GM03348 (cell line): ENCODE measurements at regions not wholly inside any gene's neighbourhood (a gene's known extent, or its start where the extent isn't known, plus 50 kb on each side); places are given as distances from the start of the nearest gene placed in this dataset.

Experiments used
- DNase-seq: peaks from one replicate; pipeline ENCODE4 v3.0.0; 2012; ENCODE audit warnings: low spot score

DNA sequence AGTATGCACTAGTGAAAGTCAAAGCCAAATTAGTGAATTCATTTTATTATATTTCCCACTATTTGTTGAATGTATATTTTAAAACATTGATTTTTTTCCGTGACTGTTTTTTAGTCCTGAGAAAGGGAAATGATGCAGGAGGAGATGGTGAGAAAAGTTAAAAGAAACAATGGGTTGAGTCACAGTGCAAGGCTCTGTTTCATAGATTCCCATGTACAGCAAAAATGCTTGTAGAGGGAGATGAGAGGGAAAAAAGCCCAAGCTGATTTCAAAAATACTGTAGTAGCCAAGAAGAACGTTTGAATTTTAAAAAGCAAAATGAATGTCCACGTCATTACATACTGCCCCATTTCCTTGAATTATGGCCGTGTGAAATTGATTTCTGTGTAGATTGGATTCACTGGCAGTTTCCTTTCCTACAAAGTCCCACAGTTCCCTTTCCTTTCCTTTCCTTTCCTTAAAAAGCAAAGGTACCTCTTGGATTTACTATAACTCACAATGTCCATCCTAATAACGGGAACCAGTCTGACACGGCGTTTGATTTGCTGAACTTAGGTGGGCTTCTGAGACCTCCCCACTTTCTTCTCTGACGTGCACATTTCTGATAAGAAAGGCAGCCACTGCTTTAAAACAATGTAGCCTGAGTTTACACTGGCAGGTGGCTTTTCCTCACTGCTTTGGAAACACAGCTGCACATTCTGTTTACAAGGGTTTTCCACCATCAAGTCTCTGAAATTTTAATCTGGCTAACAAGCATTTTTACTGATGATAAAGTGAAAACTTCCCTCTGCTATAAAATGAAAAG, 63.7 kb downstream of the SPCS3 start:
- peak; percentile 40 for DNase-seq

DNA sequence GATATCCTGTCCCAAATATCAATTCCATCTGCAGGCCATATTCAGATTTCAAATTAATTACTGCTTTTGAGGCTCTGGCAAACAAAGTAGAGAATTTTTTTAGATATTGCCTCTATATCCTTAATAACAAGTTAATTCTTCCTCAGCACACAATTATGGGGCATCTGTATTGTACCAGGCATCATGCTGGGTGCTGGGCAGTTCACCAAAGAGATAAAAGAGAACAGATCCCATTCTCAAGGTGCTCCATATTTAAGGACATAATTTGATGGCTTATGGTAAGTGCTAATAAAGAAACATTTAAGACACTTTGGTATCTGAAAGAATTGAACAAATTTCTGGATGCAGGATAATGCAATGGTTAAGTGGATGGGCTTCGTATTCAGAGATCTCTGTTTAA, 65.8 kb downstream of the SPCS3 start:
- no peak for DNase-seq

DNA sequence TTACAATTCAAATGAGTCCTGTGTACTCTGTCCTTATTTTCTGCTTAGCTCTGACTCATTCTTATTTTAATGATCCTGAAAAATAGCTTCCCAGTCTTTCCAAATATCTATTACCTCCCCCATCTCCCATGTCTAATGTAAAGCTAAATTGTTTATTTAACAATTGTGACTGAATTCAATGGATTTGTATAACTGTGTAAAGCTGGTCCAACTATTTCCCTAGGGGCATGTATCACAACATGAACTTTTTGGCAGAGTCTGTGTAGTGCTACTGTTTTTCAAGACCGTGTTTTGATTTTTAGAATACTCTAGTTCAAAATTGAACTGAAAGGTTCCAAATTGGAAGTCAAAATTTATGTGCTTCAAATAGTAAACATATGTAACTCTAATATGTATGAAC, 67.8 kb downstream of the SPCS3 start:
- no peak for DNase-seq

DNA sequence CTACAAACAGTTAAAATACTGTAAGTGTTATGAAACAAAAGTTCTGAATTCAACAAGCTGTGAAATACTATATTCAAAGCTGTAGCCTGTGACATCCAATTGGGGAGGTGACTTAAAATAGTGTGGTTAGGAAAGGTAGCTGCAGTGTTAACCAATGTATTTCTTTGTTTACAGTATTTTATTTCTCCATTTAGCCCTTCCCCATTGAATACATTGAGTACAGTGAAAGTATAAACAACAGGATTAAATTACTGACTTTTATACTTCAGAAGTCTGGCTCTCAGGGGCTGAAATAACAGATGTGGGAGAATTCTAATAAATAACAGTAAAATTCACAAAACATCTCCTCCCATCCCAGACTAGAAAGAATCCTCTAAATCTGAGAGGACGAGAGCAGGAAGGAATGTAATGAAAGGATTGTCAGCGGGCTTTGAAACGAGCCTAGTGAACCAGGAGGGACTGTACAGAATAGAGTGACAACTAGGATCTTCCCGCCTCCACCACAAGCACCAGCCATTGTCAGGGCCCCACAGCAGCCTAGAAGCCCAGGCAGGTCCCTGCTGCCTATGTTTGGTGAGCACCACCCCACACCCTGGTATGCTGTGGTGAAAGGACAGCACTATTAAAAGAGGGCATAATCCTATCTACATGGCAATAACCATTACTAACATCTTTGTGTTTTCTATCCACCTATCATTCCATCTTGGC, 73.7 kb downstream of the SPCS3 start:
- peak; percentile 15 for DNase-seq

DNA sequence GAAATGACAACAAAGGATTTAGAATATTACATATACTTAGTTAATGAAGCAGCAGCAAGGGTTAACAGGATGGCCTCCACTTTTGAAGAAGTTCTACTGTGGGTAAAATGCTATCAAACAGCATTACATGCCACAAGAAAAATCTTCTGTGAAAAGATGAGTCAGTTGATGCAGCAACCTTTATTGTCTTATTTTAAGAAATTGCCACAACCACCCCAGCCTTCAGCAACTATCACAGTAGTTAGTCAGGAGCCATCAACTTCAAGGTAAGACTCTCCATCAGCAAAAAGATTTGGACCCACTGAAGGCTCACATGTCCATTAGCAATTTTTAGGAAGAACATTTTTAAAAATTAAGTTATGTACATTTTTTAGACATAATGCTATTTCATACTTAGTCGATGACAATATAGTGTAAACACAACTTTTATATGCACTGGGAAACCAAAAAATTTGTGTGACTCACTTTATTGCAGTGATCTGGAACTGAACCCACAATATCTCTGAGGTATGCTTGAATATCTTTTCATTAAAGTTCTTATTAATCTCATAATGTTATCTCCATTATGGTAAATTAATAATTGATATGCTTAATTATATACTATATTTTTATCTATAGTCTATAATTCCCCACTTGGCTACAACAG, 81.2 kb downstream of the SPCS3 start:
- peak; percentile 36 for DNase-seq

DNA sequence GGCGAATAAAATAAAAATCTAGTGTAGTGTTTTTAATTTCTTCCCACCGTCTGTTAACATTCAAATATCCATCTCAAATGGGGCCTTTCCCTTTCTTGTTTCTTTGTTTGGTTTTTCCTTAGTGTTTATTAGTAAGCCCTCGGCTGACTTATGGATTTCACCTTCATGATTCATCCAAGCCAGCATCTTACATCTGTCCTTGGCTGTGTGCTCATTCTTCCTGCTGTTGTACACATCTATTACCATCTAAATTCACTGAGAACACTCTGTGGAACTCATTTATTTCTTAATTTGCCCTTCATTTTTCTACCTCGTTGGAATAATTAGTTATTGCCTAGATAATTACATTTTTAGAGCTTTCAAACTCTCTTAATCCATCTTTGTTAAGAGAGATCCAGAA, 84.9 kb downstream of the SPCS3 start:
- DNase-seq = peak; percentile 13

DNA sequence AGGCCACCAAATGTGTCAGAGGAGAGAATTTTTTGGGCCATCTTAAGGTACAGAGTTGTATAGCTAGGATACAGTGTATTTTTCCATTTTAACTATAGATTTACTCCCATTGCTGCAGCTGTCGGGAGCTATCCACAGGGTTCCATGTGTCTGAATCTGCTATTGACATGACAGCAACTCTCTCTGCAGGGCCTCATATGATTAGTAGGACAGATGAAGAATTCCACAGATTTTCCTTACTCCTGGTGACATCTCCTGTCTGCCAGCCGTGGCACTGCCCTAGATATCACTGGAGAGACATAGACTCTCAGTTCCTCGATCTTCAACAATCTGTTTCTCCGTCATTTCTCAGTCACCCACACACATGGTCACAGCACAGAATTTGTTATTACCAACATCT, 86.5 kb downstream of the SPCS3 start:
- DNase-seq = no peak

DNA sequence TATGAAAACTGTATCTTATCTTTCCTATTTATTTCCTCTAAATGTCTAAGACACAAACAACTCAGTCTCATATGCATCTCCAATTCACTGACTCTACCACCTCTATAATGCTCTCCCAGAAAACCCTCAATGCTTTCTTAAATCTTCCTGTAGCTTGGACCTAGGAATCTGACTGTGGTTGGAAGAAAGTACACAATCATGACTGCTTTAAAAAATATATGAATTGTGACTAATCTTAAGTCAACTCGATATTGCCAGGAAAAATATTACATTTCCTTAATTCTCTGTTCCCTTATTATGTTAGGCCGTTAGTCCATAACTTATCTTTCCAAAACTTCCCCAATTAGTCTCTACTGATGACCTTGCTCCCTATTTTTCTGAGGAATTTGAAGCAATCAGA, 87.0 kb downstream of the SPCS3 start:
- no peak for DNase-seq

DNA sequence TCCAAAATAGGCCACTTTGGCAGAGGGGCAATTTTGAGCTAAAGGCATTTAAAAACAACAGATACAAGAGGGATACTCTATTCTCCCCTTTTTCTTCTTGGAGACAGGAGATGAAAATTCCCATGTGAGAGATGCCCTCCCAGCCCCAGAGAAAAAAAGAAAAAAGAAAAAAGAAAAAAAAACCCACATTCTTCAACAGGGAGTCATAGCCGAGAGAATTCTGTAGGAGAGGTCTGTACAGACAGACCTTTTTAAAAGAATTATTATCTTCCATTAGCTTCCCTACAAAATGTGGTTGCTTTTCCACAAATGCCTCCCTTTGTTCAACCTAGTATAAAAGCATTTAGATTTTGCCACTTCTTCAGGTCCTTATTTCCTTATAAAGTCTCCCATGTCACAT, 89.9 kb downstream of the SPCS3 start:
- peak; percentile 31 for DNase-seq

DNA sequence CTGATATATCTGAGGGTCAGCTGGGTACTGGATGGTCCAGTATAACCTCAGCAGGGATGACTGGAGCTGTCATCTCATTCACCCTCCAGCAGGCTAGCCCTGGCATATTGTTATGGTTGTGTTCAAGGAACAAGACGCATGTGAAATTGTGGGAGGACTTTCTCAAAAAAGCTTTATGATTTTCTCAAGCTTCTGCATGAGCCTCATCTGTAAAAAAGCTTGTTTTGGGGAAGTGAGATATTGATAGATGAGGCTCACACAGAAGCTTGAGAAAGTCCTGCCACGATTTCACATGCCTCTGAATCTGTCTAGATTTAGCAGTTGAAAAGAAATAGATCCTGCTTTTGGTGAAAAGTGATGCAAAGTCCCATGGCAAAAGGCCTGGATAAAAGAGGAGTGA, 93.4 kb downstream of the SPCS3 start:
- no peak for DNase-seq

DNA sequence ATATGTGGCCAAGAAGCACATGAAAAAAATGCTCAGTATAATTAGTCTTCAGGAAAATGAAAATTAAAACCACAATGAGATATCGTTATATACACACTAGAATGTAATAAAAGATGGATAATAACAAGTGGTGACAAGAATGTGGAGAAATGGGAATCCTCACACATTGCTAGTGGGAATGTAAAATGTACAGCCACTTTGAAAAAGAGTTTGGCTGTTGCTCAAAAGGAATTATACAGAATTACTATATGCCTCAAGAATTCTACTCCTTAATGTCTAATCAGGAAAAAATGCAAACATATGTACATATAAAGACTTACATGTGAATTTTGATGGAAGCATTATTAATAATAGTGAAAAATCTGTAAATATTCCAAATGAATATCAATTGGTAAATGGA, 102.2 kb downstream of the SPCS3 start:
- no peak for DNase-seq

DNA sequence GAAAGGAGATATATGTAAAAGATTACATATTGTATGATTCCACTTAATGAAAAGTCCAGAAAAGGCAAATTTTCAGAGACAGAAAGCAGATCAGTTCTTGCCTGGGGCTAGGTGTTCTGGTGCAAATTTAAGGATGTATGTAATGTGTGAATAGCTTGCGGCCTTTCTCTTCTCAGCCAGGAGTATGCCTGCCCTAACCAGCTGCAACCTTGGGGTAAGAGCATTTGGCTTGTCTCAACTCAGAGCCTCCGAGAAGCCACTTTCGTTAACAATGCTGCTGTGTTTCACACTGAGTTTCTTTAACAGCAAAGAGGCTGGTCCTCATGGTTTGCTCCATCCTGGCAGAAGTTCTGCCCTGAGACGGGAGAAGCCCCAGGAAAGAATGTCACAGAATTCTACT, 102.7 kb downstream of the SPCS3 start:
- no peak for DNase-seq

DNA sequence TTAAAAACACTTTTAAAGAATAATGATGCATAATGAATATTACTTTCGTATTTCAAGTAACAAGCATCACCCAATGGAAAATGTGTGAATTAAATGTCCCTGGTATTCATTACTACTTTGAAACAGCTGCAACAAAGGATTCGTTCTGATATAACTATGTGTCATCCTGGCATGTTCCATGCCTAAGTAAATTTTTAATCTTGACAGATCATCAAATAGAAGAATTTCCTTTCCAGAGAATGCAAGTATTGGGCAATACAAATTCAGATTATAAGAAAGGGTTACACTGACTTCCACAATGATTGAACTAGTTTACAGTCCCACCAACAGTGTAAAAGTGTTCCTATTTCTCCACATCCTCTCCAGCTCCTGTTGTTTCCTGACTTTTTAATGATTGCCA, 105.3 kb downstream of the SPCS3 start:
- DNase-seq = peak; percentile 31

DNA sequence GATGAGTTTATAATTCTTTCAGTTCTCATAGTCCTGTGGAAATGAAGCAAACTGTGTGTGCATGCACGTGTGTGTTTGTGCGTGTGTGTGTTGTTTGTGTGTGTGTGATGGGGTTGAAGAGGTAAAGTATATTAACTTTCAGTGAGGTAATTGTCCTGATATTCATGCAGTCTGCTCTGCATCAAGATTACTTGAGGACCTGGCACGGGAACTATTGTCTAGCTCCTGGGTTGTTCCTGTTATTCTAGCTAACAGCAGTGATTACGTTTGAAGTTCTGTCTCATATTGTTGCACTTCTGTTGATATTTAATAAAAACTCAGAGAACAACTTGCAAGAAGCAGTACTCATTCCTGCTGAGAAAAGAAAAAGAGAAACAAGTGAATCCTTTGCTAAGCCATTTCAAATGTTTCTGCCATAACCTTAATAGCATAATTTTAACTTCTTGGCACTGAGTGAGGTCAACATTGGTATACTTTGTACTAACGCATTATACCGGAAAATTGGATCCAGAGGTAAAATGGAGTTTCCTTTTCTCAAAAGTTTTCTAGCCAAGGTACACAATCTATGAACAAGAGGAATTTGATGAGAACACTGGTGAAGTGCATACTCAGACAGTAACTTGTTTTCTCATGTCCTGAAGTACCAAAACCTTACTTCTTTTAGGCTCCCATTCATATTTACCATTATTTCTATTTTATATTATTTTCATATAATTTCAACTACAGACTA, 113.2 kb downstream of the SPCS3 start:
- DNase-seq = no peak

DNA sequence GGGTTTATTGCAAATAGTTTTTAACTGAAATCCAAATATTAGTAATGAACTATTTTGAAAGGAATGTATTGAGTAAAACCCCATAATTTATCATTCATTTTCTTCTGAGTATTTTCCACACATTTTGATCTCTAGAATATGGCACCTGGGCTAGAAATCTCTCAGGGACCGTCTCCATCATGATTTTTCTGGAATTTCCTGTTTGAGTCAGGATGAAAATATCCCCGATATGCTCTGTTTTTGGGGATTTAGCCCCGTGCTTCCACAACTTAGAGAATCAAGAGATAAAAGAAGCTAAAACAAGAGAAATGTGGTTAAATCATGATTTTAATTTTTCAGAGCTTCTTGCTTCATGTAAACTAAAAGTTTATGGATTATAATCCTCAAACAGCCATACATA, 114.2 kb downstream of the SPCS3 start:
- DNase-seq = no peak

DNA sequence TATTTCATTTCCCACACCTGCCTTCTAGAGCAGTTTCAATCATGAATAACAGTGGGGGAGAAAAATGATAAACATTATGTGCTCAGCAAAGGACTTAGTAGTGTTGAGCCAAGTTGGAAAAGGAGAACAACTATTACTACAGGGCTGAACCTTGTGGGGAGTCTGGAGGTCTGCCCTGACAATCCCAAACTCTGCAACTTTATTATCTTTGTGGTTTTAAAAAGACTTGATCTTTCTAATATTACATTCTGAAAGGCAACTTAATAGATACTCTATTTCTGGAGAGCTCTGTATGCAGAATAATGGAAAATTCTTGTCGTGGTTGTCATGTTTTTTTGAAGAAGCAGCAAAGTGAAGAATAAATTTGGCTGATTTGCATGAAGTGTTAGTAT, 116.1 kb downstream of the SPCS3 start:
- DNase-seq = no peak

DNA sequence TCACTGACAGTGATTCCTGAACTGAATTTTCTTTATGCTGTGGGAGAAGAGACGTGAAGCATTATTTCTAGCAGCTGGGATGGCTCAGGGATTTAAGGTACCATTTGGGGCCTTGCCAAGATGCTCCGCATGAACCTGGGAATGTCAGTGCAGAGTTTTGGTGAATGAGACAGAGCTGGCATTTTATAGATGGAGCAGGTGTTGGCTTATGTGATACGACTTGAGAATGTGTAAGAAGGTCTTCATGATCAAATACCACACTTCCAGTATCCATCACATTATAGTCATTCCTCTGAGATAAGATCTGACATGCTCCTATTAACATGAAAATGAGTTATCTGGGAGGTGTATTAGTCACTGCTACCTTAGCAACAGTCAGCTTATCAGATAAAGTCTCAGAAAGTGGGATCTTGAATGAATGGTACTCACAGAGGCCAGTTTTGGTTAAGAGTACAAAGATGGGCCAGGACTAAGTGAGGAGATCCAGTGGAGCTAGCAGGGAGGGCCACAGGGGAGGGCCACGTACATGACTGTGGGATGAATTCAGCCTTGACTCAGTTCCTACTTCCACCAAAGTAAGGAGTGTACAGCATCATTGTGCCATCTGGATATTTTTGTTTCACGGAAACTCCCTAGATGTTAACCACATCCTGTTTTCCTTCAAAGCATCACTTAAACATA, 116.7 kb downstream of the SPCS3 start:
- DNase-seq = peak; percentile 25

DNA sequence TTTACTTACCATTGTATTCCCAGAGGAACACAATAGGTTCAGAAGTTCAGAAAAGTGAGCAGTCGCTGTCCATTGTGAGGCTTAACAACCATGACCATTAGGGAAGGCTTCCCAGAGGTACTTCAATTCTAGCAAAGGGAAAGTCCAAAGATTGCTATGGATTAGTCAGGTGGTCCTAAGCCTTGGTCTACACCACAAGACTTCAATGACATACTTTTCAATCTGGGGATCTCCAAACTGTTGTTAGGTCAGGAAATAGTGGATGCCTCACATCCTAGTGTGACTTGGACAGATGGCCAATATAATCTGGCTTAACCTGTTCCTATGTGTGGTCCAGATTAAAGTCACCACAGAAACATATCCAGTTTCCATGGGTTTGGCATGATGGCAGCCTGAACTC, 118.0 kb downstream of the SPCS3 start:
- DNase-seq = no peak

DNA sequence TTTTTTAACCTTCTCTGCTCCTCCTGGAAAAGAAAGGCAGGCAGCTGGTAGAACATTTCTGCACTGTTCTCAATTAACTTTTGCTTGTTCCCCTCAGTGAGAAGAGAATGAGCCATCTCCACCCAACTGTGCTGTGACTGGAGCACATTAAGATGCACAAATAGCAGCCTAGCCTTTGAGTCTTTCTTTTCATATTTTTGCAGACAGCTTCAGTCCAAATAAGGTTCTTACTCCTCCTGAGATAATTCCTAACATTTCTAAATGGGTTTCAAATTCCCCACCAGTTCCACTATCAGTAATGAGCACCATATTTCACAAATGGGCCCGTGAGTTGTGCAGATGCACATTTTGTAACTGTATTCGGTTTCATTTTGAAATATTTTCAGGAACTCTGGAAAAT, 118.6 kb downstream of the SPCS3 start:
- peak; percentile 9 for DNase-seq

DNA sequence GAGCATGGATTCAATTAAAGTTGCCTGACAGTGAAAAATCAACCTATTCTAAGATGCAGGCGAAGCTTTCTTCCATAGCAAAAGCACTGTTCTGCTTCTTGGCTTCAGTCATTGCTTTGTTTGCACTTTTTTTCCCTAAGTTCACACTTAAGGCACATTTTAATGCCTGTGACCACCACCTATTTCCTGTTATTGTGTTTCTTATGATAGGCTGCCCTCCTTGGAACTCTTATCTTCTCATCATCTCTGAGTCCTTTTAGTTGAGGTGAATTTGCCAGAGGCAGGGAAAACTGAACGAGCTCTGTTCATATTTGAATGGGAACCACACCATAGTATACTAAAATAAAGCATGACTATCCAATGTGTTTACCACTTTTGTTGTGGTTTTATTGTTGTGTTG, 119.8 kb downstream of the SPCS3 start:
- no peak for DNase-seq

DNA sequence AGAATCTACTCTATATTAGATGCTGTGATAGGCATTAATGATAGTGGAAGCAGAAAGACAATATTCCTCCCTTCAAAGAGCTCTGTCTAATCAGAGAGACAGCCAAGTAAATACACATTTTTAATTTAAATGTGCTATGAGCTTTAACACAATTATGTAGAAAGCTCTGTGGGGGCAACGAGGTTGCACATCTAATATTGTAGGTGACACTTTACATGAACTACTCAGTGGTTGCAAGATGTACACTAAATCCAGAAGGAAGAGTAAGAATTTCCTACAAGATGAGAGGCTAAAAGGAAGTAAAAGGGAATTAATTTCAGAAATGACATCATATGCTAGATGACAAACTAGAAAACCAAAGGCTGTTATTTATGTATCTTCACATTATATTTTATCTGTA, 120.9 kb downstream of the SPCS3 start:
- no peak for DNase-seq

DNA sequence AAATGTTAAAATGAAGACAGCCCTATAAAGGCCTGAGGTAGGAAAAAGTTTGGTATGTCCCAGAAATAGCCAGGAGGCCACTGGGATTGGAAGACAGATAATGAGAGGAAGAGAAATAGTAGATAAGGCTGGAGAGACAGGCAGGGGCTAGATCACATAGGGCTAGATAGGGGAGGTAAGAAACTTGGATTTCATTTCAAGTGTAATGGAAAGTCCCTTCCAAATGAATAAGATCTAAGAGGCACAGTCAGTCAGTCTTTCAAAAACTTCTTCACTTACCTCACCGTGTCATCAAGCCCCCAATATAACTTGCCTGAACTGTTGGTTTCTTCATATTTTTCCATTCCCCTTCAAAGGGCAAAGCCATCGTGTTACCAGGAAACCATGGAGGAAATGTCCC, 121.8 kb downstream of the SPCS3 start:
- DNase-seq = no peak
